ENCODE measurements at regions not wholly inside any gene's neighbourhood (a gene's known extent, or its start where the extent isn't known, plus 50 kb on each side); places are given as distances from the start of the nearest gene placed in this dataset.

- ChIA-PET CTCF (no interaction called here), POLR2A (ENCODE audit: low non-redundant PET) (no interaction called here)
- DNase-seq (ENCODE audit: low spot score), result no peak
- H3K27ac ChIP-seq, result peak overlapping the region; percentile 89
- no peak for TF ChIP-seq CTCF (conservative IDR thresholded peaks at IDR 0.05; ENCODE audit: low read depth)
Observed at GRCh38 chr16:88301886-88302285, 80.9 kb upstream of the ZNF469 start.

- TF ChIP-seq CTCF (conservative IDR thresholded peaks at IDR 0.05; ENCODE audit: low read depth), result no peak
- H3K27ac ChIP-seq, result peak overlapping the region; percentile 89
- ChIA-PET CTCF (no interaction called here), POLR2A (ENCODE audit: low non-redundant PET) (no interaction called here)
- DNase-seq (ENCODE audit: low spot score), result no peak
Observed at GRCh38 chr16:88302666-88303065, 80.1 kb upstream of the ZNF469 start.

GRCh38 chr16:88303405-88303804 is 79.4 kb upstream of the ZNF469 start:
- ChIA-PET POLR2A (ENCODE audit: low non-redundant PET) (no interaction called here), CTCF (no interaction called here)
- H3K27ac ChIP-seq, result peak overlapping the region; percentile 89
- no peak for DNase-seq (ENCODE audit: low spot score)
- no peak for TF ChIP-seq CTCF (conservative IDR thresholded peaks at IDR 0.05; ENCODE audit: low read depth)

- CTCF ChIA-PET, result interaction anchor here (0.6 kb wide), 2 partner anchors 16 to 135 kb away, joined by 3 read pairs; no protein-coding TSS in a partner anchor
Observed at GRCh38 chr16:88303890-88304819, 78.6 kb upstream of the ZNF469 start.

GRCh38 chr16:88305176-88305575 is 77.6 kb upstream of the ZNF469 start:
- CTCF ChIA-PET, result no interaction called here
- no peak for TF ChIP-seq CTCF (conservative IDR thresholded peaks at IDR 0.05; ENCODE audit: low read depth)
- POLR2A ChIA-PET (ENCODE audit: low non-redundant PET), result no interaction called here
- no peak for DNase-seq (ENCODE audit: low spot score)
- H3K27ac ChIP-seq, result peak overlapping the region; percentile 89

More at GRCh38 chr16:88303890-88304819, 78.6 kb upstream of the ZNF469 start:
- POLR2A ChIA-PET (ENCODE audit: low non-redundant PET), result no interaction called here
- H3K27ac ChIP-seq, result peak overlapping the region; percentile 89
- peak; percentile 62 for DNase-seq (ENCODE audit: low spot score)
- no peak for TF ChIP-seq CTCF (conservative IDR thresholded peaks at IDR 0.05; ENCODE audit: low read depth)

GRCh38 chr16:88306411-88306810 is 76.3 kb upstream of the ZNF469 start:
- CTCF ChIA-PET, result interaction anchor here (0.7 to 0.8 kb wide), 2 partner anchors 20 to 111 kb away, joined by 3 read pairs; no protein-coding TSS in a partner anchor
- POLR2A ChIA-PET (ENCODE audit: low non-redundant PET), result interaction anchor here (0.7 kb wide), 1 partner anchor 10 kb away, joined by 3 read pairs; no protein-coding TSS in a partner anchor
- no peak for TF ChIP-seq CTCF (conservative IDR thresholded peaks at IDR 0.05; ENCODE audit: low read depth)
- no peak for DNase-seq (ENCODE audit: low spot score)
- no peak overlapping the region for H3K27ac ChIP-seq

Measured in RWPE1 (cell line).